Aorta (tissue), 5 donors: ENCODE measurements at regions not wholly inside any gene's neighbourhood (a gene's known extent, or its start where the extent isn't known, plus 50 kb on each side); places are given as distances from the start of the nearest gene placed in this dataset.

ENCODE experiments used
- ATAC-seq: fragments of 200-7000 bp; cut with Tn5 transposase; one replicate; pipeline ENCODE4 v1.9.1; 2022; ENCODE audit warnings: moderate library complexity; ENCODE audit not compliant: low FRiP score
- DNase-seq, 2 donors: peaks; one replicate each; pipeline ENCODE4 v3.0.0-alpha.2; 2020
- H3K27ac ChIP-seq, 2 donors: one replicate each; pipeline ENCODE4 v1.5.1; 2013; ENCODE audit warnings: low read length in 2 of 2, mild to moderate bottlenecking in 2 of 2, moderate library complexity in 2 of 2, control low read depth in 1 of 2, inconsistent platforms in 1 of 2, low read depth in 1 of 2
- H3K27me3 ChIP-seq, 2 donors: one replicate each; pipeline ENCODE4 v1.6.1; 2013; ENCODE audit warnings: control low read depth in 1 of 2, low read length in 1 of 2, mild to moderate bottlenecking in 1 of 2, moderate library complexity in 1 of 2; ENCODE audit not compliant: insufficient read depth in 2 of 2, control insufficient read depth in 1 of 2
- H3K36me3 ChIP-seq, 2 donors: one replicate each; pipeline ENCODE4 v1.6.1; 2013; ENCODE audit warnings: control low read depth in 1 of 2, low read length in 1 of 2, mild to moderate bottlenecking in 1 of 2; ENCODE audit not compliant: insufficient read depth in 2 of 2, control insufficient read depth in 1 of 2
- H3K4me1 ChIP-seq, 2 donors: one replicate each; pipeline ENCODE4 v1.6.1; 2013; ENCODE audit warnings: low read length in 2 of 2, control low read depth in 1 of 2, mild to moderate bottlenecking in 1 of 2, moderate library complexity in 1 of 2; ENCODE audit not compliant: insufficient read depth in 2 of 2, control insufficient read depth in 1 of 2
- H3K4me3 ChIP-seq, 2 donors: one replicate each; pipeline ENCODE4 v1.5.1; 2013; ENCODE audit warnings: low read length in 2 of 2, control low read depth in 1 of 2, mild to moderate bottlenecking in 1 of 2
- H3K9me3 ChIP-seq: one replicate; pipeline ENCODE4 v1.6.1; 2013; ENCODE audit warnings: mild to moderate bottlenecking, low read length; ENCODE audit not compliant: control insufficient read depth
- WGBS, 2 donors: extraction: QIAGEN DNeasy Blood & Tissue Kit; methylation state at CpG; one replicate each; pipeline ENCODE4 v1.1.7; 2013; 5-methylcytosine and 5-hydroxymethylcytosine counted together
- intact Hi-C, 2 donors: fragments of 100-400 bp; cut with DNase I; formaldehyde crosslinking; loops; one replicate each; pipeline versions ENCODE4 v1.14.2 to v1.15.0; 2022
- donor health status: healthy with polysubstance abuse.
- donor health status: Bipolar disorder and iron deficiency.
- donor health status: DM: no; HTN: no; CAD: no.
- donor health status: DM: no; HTN: no; CAD: no.
- donor health status: DM: yes; HTN: yes; CAD: no.

DNA sequence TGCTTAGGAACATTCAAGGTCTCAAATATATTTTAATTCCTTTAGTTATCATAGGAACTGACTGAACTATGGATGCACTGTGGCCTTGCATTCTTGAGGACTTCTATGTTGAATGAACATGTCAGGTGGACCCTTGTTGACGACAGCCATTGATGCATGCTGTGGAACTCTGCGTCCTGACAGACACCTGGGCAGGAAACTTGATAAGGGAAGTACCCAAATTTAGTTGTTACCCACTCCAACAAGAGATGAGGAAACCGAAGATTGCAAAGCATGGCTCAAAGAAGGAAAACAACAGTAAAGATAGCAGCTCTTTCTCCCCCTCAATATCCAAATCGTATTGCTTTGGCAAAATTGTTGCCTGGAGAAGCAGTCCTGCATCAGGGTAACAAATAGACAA lies 540.0 kb upstream of the NR3C2 start:
- H3K27ac ChIP-seq = no peak overlapping the region
- H3K4me1 ChIP-seq = peaks cover 0 to 12% of the 10 kb centered on the region in 2 donors
- intact Hi-C loops = no loop called here
- H3K4me3 ChIP-seq = no peak overlapping the region
- DNase-seq (no peak), ATAC-seq (no peak)
- H3K9me3 ChIP-seq = peaks cover 1% of the 10 kb centered on the region
- H3K36me3 ChIP-seq = no peaks in the 10 kb centered on the region
- no peaks in the 10 kb centered on the region for H3K27me3 ChIP-seq
- WGBS, 2 donors = 90 to 92% methylated on average over 4 of the region's 4 CpGs

DNA sequence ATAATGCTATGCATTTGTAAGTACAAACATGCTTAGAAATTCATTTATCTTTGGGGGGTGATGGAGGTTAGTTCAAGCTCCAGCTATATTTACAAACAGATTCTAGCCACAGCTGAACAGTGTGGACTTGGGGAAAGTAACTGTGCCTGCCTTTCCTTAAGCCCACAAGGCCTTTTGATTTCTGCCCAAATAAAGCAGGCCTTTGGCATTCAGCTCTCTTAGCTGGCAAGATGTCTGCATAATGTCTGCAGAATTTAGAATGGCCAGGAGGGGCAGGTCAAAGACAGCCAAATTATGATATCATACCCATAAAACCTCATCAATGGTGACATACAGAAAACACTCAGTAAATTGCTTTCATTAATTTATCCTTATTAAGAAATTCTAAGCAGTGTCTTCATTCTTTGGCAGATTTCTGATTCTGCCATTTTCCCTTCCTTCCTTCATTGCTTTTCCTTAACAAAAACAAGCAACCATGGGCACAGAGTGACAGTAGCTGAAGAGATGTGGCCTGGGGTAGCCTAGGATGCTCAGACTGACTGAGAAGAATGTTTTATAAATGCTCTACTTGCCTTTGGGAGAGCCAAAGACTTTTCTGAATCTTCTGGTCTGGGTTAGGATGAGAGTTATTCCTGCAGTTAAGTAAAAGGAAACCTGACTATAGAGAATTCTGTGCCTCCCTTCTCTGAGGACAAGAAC lies 538.7 kb upstream of the NR3C2 start:
- Histone ChIP-seq H3K27ac (no peak overlapping the region), H3K27me3 (no peaks in the 10 kb centered on the region), H3K9me3 (peaks cover 1% of the 10 kb centered on the region), H3K36me3 (no peaks in the 10 kb centered on the region), H3K4me3 (no peak overlapping the region), H3K4me1 (peaks cover 0 to 12% of the 10 kb centered on the region in 2 donors)
- intact Hi-C loops = no loop called here
- DNase-seq (no peak), ATAC-seq (peak; percentile 66)

DNA sequence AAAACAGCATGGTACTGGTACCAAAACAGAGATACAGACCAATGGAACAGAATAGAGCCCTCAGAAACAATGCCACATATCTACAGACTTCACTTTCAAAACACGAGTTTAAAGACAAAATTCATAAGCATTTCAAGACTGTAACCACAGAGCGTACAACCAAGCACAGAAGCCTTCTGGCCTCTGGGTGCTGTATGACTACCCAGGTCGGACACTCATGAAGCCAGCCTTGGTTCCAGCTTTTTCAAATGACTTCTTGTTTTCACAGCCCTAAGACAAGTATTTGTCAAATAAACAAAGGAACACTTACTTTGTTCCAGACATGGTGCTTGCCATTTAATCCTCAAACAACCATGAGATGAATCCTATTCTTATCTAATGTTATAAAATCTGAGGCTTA lies 536.1 kb upstream of the NR3C2 start:
- no peaks in the 10 kb centered on the region for H3K36me3 ChIP-seq
- H3K4me3 ChIP-seq = no peak overlapping the region
- 95 to 99% methylated on average over 3 of the region's 3 CpGs for WGBS, 2 donors
- H3K27me3 ChIP-seq = no peaks in the 10 kb centered on the region
- H3K4me1 ChIP-seq = peaks cover 0 to 12% of the 10 kb centered on the region in 2 donors
- intact Hi-C loops = no loop called here
- DNase-seq (no peak), ATAC-seq (no peak)
- H3K9me3 ChIP-seq = no peaks in the 10 kb centered on the region
- no peak overlapping the region for H3K27ac ChIP-seq

DNA sequence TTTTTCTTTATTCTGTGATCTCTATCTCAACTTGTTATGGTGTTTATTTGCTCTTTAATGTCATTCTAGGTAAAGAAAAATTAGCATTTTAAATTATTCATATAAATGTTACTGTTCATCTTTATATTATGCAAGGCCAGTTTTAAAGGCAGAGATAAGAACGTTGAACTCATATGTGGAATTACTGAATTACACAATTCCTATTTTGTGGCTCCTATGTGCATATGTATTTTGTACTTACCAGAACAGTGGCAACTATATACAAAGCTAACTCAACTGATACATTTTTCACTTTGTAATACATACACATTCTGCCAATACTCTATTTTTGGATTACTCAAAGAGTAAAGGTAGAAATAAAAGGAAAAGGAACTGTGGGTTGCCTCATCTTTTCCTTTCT lies 533.2 kb upstream of the NR3C2 start:
- H3K36me3 ChIP-seq = no peaks in the 10 kb centered on the region
- peaks cover 0 to 12% of the 10 kb centered on the region in 2 donors for H3K4me1 ChIP-seq
- intact Hi-C loops = no loop called here
- no peak for ATAC-seq
- no peaks in the 10 kb centered on the region for H3K9me3 ChIP-seq
- no peaks in the 10 kb centered on the region for H3K27me3 ChIP-seq
- H3K27ac ChIP-seq = no peak overlapping the region
- DNase-seq = no peak
- 72 to 74% methylated on average over 1 of the region's 1 CpG for WGBS, 2 donors
- H3K4me3 ChIP-seq = no peak overlapping the region

- ATAC-seq = no peak
- Histone ChIP-seq H3K9me3 (peaks cover 2% of the 10 kb centered on the region), H3K27ac (no peak overlapping the region), H3K27me3 (no peaks in the 10 kb centered on the region), H3K4me1 (no peaks in the 10 kb centered on the region), H3K36me3 (no peaks in the 10 kb centered on the region), H3K4me3 (no peak overlapping the region)
- WGBS, 2 donors = 93 to 95% methylated on average over 2 of the region's 2 CpGs
- intact Hi-C loops = no loop called here
- DNase-seq = no peak
Measured at GRCh38 chr4:148965080-148965479, 522.9 kb upstream of the NR3C2 start.

DNA sequence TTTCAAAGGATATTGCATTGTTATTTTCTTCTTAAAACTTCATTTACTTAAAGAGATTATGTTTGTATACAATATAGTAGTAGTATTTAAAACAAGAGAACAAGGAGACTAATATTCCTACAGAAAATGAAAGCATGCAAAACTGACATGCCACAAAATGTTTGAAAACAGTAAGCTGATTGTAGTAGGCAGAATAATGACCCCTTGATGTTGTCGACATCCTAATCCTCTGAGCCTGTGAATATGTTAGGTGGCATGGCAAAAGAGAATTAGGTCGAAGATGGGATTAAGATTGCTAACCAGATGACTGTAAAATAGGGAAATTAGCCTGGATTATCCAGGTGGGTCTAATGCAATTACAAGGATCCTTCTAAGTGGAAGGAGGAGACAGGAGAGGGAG lies 522.2 kb upstream of the NR3C2 start:
- 81 to 89% methylated on average over 2 of the region's 2 CpGs for WGBS, 2 donors
- intact Hi-C loops = no loop called here
- Histone ChIP-seq H3K9me3 (peaks cover 2% of the 10 kb centered on the region), H3K4me1 (no peaks in the 10 kb centered on the region), H3K36me3 (no peaks in the 10 kb centered on the region), H3K4me3 (no peak overlapping the region), H3K27me3 (no peaks in the 10 kb centered on the region), H3K27ac (no peak overlapping the region)
- ATAC-seq (no peak), DNase-seq (no peak)

DNA sequence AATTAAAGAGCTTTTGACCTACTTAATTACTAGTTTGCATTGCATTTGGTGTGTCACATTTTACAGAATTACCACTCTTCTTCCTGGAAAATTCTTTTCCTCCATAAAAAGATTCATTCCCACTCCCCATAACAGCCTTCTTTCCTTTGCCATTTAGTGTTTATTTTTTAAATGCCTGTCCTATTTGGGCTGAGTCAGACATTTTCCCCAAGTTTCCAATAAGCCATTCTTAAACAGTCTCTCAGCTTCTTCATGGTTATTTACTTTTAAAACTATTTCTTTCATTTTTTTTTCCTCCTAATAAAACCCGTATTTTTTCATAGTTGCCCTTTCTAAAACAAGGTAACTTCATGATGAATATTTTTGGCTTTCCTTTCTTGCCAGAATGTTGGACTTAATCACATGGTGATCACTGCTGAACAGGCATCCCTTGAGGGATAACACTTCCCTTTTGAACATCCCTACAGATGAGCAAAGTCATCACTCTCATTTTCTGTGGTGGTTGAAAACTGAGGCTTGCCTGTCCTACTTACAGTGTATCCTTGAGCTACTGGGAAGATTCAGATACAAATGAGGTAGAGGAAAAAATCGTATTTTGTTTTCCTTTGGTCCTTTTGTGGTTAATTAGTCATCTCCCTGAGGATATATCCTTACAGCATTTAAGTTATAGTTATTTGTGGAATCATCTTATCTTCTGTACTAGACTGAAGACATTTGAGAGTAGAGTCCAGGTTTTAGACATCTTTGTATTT lies 520.5 kb upstream of the NR3C2 start:
- Histone ChIP-seq H3K36me3 (no peaks in the 10 kb centered on the region), H3K4me1 (no peaks in the 10 kb centered on the region), H3K9me3 (peaks cover 2% of the 10 kb centered on the region), H3K4me3 (no peak overlapping the region), H3K27me3 (no peaks in the 10 kb centered on the region), H3K27ac (no peak overlapping the region)
- no peak for DNase-seq
- WGBS, 2 donors = 48 to 53% methylated on average over 2 of the region's 2 CpGs
- intact Hi-C loops = no loop called here
- ATAC-seq = no peak

GRCh38 chr4:148961526-148961925 lies 519.3 kb upstream of the NR3C2 start:
- WGBS, 2 donors = 86% methylated on average over 4 of the region's 4 CpGs
- DNase-seq = no peak
- Histone ChIP-seq H3K27me3 (no peaks in the 10 kb centered on the region), H3K4me3 (no peak overlapping the region), H3K9me3 (peaks cover 2% of the 10 kb centered on the region), H3K36me3 (no peaks in the 10 kb centered on the region), H3K4me1 (no peaks in the 10 kb centered on the region), H3K27ac (no peak overlapping the region)
- no peak for ATAC-seq
- intact Hi-C loops = no loop called here

- Histone ChIP-seq H3K4me3 (no peak overlapping the region), H3K36me3 (no peaks in the 10 kb centered on the region), H3K4me1 (no peaks in the 10 kb centered on the region), H3K9me3 (peaks cover 2% of the 10 kb centered on the region), H3K27ac (no peak overlapping the region), H3K27me3 (no peaks in the 10 kb centered on the region)
- WGBS, 2 donors = 63 to 77% methylated on average over 1 of the region's 1 CpG
- DNase-seq (no peak), ATAC-seq (no peak)
- intact Hi-C loops = no loop called here
Measured at GRCh38 chr4:148958317-148958716, 516.1 kb upstream of the NR3C2 start.
